ENCODE measurements at regions not wholly inside any gene's neighbourhood (a gene's known extent, or its start where the extent isn't known, plus 50 kb on each side); places are given as distances from the start of the nearest gene placed in this dataset.

DNA sequence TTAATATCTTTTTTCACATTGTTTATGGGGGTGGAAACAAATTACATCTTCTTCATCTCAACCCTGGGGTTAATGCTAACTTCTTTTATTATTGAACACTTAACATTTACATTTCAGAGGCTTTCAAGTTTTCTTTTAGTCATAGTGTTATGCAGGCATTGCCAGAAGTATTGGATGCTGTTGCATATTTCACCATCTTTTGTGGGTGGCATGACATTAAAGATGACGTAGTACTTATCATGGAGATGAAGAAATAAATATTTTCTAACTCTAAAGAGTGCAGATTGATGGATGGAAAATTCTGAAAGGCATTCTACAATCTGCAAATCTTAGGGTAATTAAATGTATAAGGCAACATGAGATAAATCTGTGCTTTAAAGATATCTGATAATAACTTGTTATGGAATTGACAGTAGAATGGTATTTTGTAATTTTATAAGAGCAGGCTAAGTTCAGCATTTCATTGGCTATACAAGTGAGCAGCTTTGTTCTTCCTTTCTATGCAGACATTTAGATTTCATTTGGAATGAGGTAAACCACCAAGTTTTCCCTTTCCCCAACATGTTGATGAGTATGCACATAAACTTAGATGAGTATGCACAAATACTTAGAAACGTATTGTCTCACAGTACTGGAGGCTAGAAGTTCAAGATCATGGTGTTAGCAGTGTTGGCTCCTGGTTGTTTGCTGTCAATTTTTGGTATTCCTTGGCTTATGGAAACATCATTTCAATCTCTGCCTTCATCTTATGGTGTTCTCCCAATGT lies 924.4 kb downstream of the METTL15 start:
- TF ChIP-seq, protein P1, sequence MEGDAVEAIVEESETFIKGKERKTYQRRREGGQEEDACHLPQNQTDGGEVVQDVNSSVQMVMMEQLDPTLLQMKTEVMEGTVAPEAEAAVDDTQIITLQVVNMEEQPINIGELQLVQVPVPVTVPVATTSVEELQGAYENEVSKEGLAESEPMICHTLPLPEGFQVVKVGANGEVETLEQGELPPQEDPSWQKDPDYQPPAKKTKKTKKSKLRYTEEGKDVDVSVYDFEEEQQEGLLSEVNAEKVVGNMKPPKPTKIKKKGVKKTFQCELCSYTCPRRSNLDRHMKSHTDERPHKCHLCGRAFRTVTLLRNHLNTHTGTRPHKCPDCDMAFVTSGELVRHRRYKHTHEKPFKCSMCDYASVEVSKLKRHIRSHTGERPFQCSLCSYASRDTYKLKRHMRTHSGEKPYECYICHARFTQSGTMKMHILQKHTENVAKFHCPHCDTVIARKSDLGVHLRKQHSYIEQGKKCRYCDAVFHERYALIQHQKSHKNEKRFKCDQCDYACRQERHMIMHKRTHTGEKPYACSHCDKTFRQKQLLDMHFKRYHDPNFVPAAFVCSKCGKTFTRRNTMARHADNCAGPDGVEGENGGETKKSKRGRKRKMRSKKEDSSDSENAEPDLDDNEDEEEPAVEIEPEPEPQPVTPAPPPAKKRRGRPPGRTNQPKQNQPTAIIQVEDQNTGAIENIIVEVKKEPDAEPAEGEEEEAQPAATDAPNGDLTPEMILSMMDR (IDR thresholded peaks at IDR 0.05): no peak
- no peak for TF ChIP-seq EZH2 (IDR thresholded peaks at IDR 0.05; ENCODE audit: borderline replicate concordance, insufficient read depth, low read depth, low read length, poor library complexity, severe bottlenecking)

Data from B cell (primary cell).